B cell (primary cell): ENCODE measurements at regions not wholly inside any gene's neighbourhood (a gene's known extent, or its start where the extent isn't known, plus 50 kb on each side); places are given as distances from the start of the nearest gene placed in this dataset.

ENCODE experiments used
- ATAC-seq: fragments of 200-7000 bp; cut with Tn5 transposase; one replicate; pipeline ENCODE4 v1.10.0; 2021; ENCODE audit warnings: low read depth, mild to moderate bottlenecking, moderate number of reproducible peaks, moderate library complexity
- CTCF ChIA-PET: fragments of 350-600 bp; sonication (Branson Sonifier 250); formaldehyde crosslinking; loops from one replicate; lab custom pipeline; 2021; ENCODE audit warnings: antibody characterized with exemption, inconsistent platforms; lab: Charles Lee
- POLR2A ChIA-PET: fragments of 350-600 bp; sonication (Branson Sonifier 250); formaldehyde crosslinking; loops from one replicate; lab custom pipeline; 2021; ENCODE audit warnings: antibody characterized with exemption; lab: Charles Lee
- DNase-seq: peaks from one replicate; pipeline ENCODE4 v3.0.0; 2013
- H2AFZ ChIP-seq: 2 replicates; pipeline ENCODE4 v1.6.1; 2012; ENCODE audit warnings: mild to moderate bottlenecking, low read depth, low read length; ENCODE audit not compliant: insufficient read depth, poor library complexity, severe bottlenecking
- H3K27ac ChIP-seq, 2 donors: 1 replicate in 1 of 2; 2 replicates in 1 of 2; pipeline ENCODE4 v1.5.1; 2012 to 2013; ENCODE audit warnings: low read length in 2 of 2, mild to moderate bottlenecking in 2 of 2, moderate library complexity in 1 of 2
- H3K27me3 ChIP-seq, 4 experiments: fragments of 200-600 bp in 1 of 4; sonication (generic) in 1 of 4; replicated peaks in 1 of 4; 1 replicate in 2 of 4; 2 replicates in 2 of 4; pipeline versions ENCODE4 v1.6.1 to v1.7.0; 2013 to 2016; ENCODE audit warnings: low read length in 3 of 4, mild to moderate bottlenecking in 2 of 4, mixed read lengths in 1 of 4, moderate library complexity in 1 of 4; ENCODE audit not compliant: insufficient read depth in 4 of 4, control insufficient read depth in 3 of 4; ENCODE audit errors: control extremely low read depth in 1 of 4
- H3K36me3 ChIP-seq, 2 experiments: replicated peaks in 1 of 2; 1 replicate in 1 of 2; 2 replicates in 1 of 2; pipeline versions ENCODE4 v1.6.1 to v1.7.1; 2013; ENCODE audit warnings: low read length in 1 of 2; ENCODE audit not compliant: insufficient read depth in 2 of 2, control insufficient read depth in 1 of 2; ENCODE audit errors: control extremely low read depth in 1 of 2, extremely low read depth in 1 of 2
- H3K4me1 ChIP-seq, 2 donors: fragments of 200-600 bp in 1 of 2; sonication (generic) in 1 of 2; 1 replicate in 1 of 2; 2 replicates in 1 of 2; pipeline versions ENCODE4 v1.5.1 to v1.6.1; 2013 to 2017; ENCODE audit warnings: low read length in 2 of 2; ENCODE audit not compliant: control insufficient read depth in 2 of 2, insufficient read depth in 2 of 2
- H3K4me2 ChIP-seq: replicated peaks from 2 replicates; pipeline ENCODE3; 2012; ENCODE audit warnings: mild to moderate bottlenecking, low read depth, low read length; ENCODE audit not compliant: poor library complexity, severe bottlenecking
- H3K4me3 ChIP-seq, 5 experiments: fragments of 200-600 bp in 1 of 5; sonication (generic) in 1 of 5; 1 replicate in 3 of 5; 2 replicates in 2 of 5; pipeline versions ENCODE4 v1.5.1 to v1.7.0; 2011 to 2016; ENCODE audit warnings: low read length in 4 of 5, mild to moderate bottlenecking in 4 of 5, low read depth in 2 of 5, control low read depth in 1 of 5, moderate library complexity in 1 of 5; ENCODE audit not compliant: insufficient read depth in 1 of 5; ENCODE audit errors: control extremely low read depth in 1 of 5, extremely low read depth in 1 of 5
- H3K79me2 ChIP-seq: fragments of 200-600 bp; sonication (generic); one replicate; pipeline ENCODE4 v1.6.0; 2016; ENCODE audit warnings: low read length; ENCODE audit not compliant: control insufficient read depth, insufficient read depth
- H3K9ac ChIP-seq: fragments of 200-600 bp; sonication (generic); 2 replicates; pipeline ENCODE4 v1.6.1; 2017; ENCODE audit warnings: mild to moderate bottlenecking, low read length, moderate library complexity
- H3K9me3 ChIP-seq, 3 donors: one replicate each; pipeline versions ENCODE4 v1.6.1 to v1.7.1; 2013; ENCODE audit warnings: low read length in 2 of 3; ENCODE audit not compliant: control insufficient read depth in 2 of 3, insufficient read depth in 1 of 3; ENCODE audit errors: control extremely low read depth in 1 of 3
- H4K20me1 ChIP-seq: 2 replicates; pipeline ENCODE4 v1.6.0; 2012; ENCODE audit warnings: mild to moderate bottlenecking, low read length; ENCODE audit not compliant: insufficient read depth, control insufficient read depth, poor library complexity, severe bottlenecking
- H3K27ac Mint-ChIP-seq: one replicate; pipeline ENCODE4 v1.8.0; 2021; ENCODE audit warnings: mixed read lengths
- H3K27me3 Mint-ChIP-seq: one replicate; pipeline ENCODE4 v1.8.0; 2021; ENCODE audit warnings: mixed read lengths
- H3K4me1 Mint-ChIP-seq: one replicate; pipeline ENCODE4 v1.8.0; 2021; ENCODE audit warnings: mixed read lengths
- H3K4me3 Mint-ChIP-seq: one replicate; pipeline ENCODE4 v1.8.0; 2021; ENCODE audit warnings: mixed read lengths
- H3K9me3 Mint-ChIP-seq: one replicate; pipeline ENCODE4 v1.8.0; 2022; ENCODE audit warnings: mixed read lengths; ENCODE audit not compliant: insufficient read depth
- EZH2 ChIP-seq: IDR thresholded peaks from 2 replicates; pipeline ENCODE4 v1.6.1; 2012; ENCODE audit warnings: borderline replicate concordance, low read depth, mild to moderate bottlenecking, moderate library complexity, low read length; ENCODE audit not compliant: insufficient read depth, poor library complexity, severe bottlenecking
- WGBS: methylation state at CpG from one replicate; pipeline ENCODE4 v1.1.5; 2013; ENCODE audit warnings: missing lambda C conversion rate; ENCODE audit not compliant: insufficient coverage; 5-methylcytosine and 5-hydroxymethylcytosine counted together
- intact Hi-C: fragments of 100-400 bp; cut with micrococcal nuclease; formaldehyde crosslinking; loops from one replicate; pipeline ENCODE4 v1.10.0; 2022
- TF ChIP-seq, protein P1 (sequence below): fragments of 200-600 bp; IDR thresholded peaks from one replicate; pipeline ENCODE4 v1.8.0; 2022; ENCODE audit warnings: antibody characterized with exemption, mild to moderate bottlenecking

DNA sequence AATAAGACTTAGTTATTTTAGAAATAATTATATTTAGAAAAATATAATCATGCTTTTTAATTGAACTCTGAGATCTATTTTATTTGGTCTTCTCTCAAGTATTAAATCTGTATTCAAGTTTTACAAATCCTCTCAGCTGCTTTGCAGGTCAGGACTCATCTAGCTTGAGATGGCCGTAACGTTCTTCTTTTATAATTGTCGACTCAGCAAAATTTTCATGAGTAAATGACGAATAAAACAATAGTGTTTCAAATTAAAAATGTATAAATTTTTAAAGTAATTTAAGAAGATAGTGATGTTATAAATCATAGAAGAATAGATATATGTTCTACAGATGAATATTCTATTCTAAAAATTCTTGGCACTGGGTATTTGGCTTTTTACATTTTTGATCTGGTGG, 957.1 kb upstream of the EYS start:
- Mint-ChIP-seq H3K27me3 (no peaks in the 10 kb centered on the region), H3K4me1 (no peaks in the 10 kb centered on the region), H3K27ac (no peak overlapping the region), H3K4me3 (no peak overlapping the region), H3K9me3 (no peaks in the 10 kb centered on the region)
- CTCF ChIA-PET, result no interaction called here
- no peak overlapping the region for H2AFZ ChIP-seq
- H3K9me3 ChIP-seq, result no peaks in the 10 kb centered on the region
- no peaks in the 10 kb centered on the region for H4K20me1 ChIP-seq
- H3K4me1 ChIP-seq, result no peaks in the 10 kb centered on the region
- H3K27ac ChIP-seq, result no peak overlapping the region
- no peak for TF ChIP-seq EZH2
- TF ChIP-seq, protein P1, sequence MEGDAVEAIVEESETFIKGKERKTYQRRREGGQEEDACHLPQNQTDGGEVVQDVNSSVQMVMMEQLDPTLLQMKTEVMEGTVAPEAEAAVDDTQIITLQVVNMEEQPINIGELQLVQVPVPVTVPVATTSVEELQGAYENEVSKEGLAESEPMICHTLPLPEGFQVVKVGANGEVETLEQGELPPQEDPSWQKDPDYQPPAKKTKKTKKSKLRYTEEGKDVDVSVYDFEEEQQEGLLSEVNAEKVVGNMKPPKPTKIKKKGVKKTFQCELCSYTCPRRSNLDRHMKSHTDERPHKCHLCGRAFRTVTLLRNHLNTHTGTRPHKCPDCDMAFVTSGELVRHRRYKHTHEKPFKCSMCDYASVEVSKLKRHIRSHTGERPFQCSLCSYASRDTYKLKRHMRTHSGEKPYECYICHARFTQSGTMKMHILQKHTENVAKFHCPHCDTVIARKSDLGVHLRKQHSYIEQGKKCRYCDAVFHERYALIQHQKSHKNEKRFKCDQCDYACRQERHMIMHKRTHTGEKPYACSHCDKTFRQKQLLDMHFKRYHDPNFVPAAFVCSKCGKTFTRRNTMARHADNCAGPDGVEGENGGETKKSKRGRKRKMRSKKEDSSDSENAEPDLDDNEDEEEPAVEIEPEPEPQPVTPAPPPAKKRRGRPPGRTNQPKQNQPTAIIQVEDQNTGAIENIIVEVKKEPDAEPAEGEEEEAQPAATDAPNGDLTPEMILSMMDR, result no peak
- H3K79me2 ChIP-seq, result no peaks in the 10 kb centered on the region
- no peak for ATAC-seq
- intact Hi-C loops, result no loop called here
- H3K9ac ChIP-seq, result no peak overlapping the region
- POLR2A ChIA-PET, result no interaction called here
- H3K27me3 ChIP-seq, result no peaks in the 10 kb centered on the region
- no peak overlapping the region for H3K4me3 ChIP-seq
- DNase-seq, result no peak
- no peaks in the 10 kb centered on the region for H3K36me3 ChIP-seq
- WGBS, result no CpG with 5 or more reads among the region's 4 CpGs
- H3K4me2 ChIP-seq, result no peak overlapping the region

DNA sequence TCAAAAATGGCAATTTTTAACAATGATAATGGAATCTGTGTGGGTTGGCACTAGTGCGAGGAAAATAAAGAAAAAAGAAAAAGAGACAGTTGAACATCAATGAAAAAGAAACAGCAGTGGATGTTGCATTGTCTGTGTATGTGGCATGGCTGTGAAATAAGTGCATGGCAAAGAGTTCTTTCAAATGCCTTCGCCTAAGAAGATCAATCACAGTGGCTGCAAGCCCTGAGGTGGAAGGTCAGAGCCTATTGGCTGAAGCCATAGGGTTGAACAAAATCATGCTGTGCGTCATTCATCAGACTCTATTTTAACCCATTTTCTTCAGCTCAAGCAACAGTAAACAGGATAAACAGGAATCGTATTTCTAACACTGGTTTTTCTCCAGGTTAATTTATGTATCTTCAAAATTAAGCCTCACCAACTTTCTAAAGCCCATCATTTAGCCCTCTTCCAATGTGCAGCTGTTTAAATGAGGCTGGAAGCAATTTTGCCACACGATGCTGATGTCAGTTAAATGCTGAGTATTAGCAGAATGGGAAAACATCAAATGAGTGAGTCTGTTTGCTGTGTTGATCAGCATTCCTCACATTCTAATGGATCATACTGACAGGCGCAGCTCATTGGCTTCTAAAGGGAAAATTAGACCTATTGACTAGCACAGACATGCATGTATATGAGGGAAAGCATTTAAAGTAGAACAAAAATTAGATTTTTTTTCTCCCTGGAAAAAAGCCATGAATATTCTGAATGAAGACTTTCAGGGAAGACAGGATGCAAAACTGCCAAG, 955.9 kb upstream of the EYS start:
- Mint-ChIP-seq H3K27me3 (no peaks in the 10 kb centered on the region), H3K4me3 (no peak overlapping the region), H3K27ac (no peak overlapping the region), H3K9me3 (no peaks in the 10 kb centered on the region), H3K4me1 (no peaks in the 10 kb centered on the region)
- Histone ChIP-seq H3K36me3 (no peaks in the 10 kb centered on the region), H3K9ac (no peak overlapping the region), H3K4me2 (no peak overlapping the region), H2AFZ (no peak overlapping the region), H3K27me3 (no peaks in the 10 kb centered on the region), H3K4me3 (no peak overlapping the region), H3K9me3 (no peaks in the 10 kb centered on the region), H4K20me1 (no peaks in the 10 kb centered on the region), H3K4me1 (no peaks in the 10 kb centered on the region), H3K27ac (no peak overlapping the region), H3K79me2 (no peaks in the 10 kb centered on the region)
- intact Hi-C loops, result no loop called here
- ChIA-PET CTCF (no interaction called here), POLR2A (no interaction called here)
- DNase-seq (no peak), ATAC-seq (no peak)
- WGBS, result 94% methylated on average over 2 of the region's 6 CpGs
- TF ChIP-seq EZH2, result no peak
- TF ChIP-seq, protein P1, result no peak
